IMR-90 (cell line): ENCODE measurements at regions not wholly inside any gene's neighbourhood (a gene's known extent, or its start where the extent isn't known, plus 50 kb on each side); places are given as distances from the start of the nearest gene placed in this dataset.
A peak's percentile ranks its signal among the peaks of the same experiment; 100 is the strongest.

Experiments used
- ATAC-seq: fragments of 200-7000 bp; cut with Tn5 transposase; 2 replicates; pipeline ENCODE4 v1.9.1; 2020; ENCODE audit warnings: low read depth, mild to moderate bottlenecking, moderate library complexity
- BruUV-seq: library from RNA; stranded (reverse); fragments of 400-500 nt; replicated peaks from 2 replicates; lab custom pipeline; 2021; lab: Mats Ljungman, UMichigan
- CTCF ChIA-PET: fragments of 300-600 bp; formaldehyde crosslinking; extraction: SDS; loops from one replicate; lab custom pipeline; 2021; ENCODE audit warnings: antibody characterized with exemption; lab: Yijun Ruan, JAX
- POLR2A ChIA-PET: fragments of 300-600 bp; sonication (Branson Sonifier 250); formaldehyde crosslinking; loops from one replicate; lab custom pipeline; 2022; ENCODE audit warnings: antibody characterized with exemption; ENCODE audit not compliant: unreplicated experiment; lab: Charles Lee
- DNase-seq: peaks from one replicate; pipeline ENCODE4 v3.0.0; 2013
- H2AFZ ChIP-seq: replicated peaks from 2 replicates; pipeline ENCODE3; 2013; ENCODE audit warnings: low read length, mild to moderate bottlenecking; ENCODE audit not compliant: poor library complexity
- H2AK5ac ChIP-seq: 2 replicates; pipeline ENCODE4 v1.6.1; 2013; ENCODE audit warnings: low read depth, low read length, inconsistent platforms
- H2AK9ac ChIP-seq: replicated peaks from 2 replicates; pipeline ENCODE3; 2013; ENCODE audit warnings: mild to moderate bottlenecking, low read depth, low read length, moderate library complexity; ENCODE audit not compliant: poor library complexity
- H2BK120ac ChIP-seq: 2 replicates; pipeline ENCODE4 v1.6.1; 2013; ENCODE audit warnings: low read depth, low read length, inconsistent platforms
- H2BK15ac ChIP-seq: 3 replicates; pipeline ENCODE4 v1.6.1; 2013; ENCODE audit warnings: low read depth, low read length, inconsistent platforms
- H2BK20ac ChIP-seq: 2 replicates; pipeline ENCODE4 v1.6.1; 2013; ENCODE audit warnings: low read depth, mild to moderate bottlenecking, inconsistent platforms, low read length, moderate library complexity
- H2BK5ac ChIP-seq: 2 replicates; pipeline ENCODE4 v1.6.1; 2013; ENCODE audit warnings: mild to moderate bottlenecking, low read depth, low read length, inconsistent platforms; ENCODE audit not compliant: poor library complexity, severe bottlenecking
- H3K14ac ChIP-seq: replicated peaks from 2 replicates; pipeline ENCODE4 v1.6.1; 2013; ENCODE audit warnings: low read depth, low read length, inconsistent platforms
- H3K18ac ChIP-seq: 2 replicates; pipeline ENCODE4 v1.6.1; 2013; ENCODE audit warnings: low read depth, low read length, control low read depth
- H3K23ac ChIP-seq: 2 replicates; pipeline ENCODE4 v1.6.1; 2013; ENCODE audit warnings: low read depth, low read length, inconsistent platforms
- H3K27ac ChIP-seq: 2 replicates; pipeline ENCODE4 v1.5.1; 2013; ENCODE audit warnings: mild to moderate bottlenecking, control low read depth, low read length; ENCODE audit not compliant: insufficient read depth
- H3K27me3 ChIP-seq: 2 replicates; pipeline ENCODE4 v1.6.1; 2013; ENCODE audit warnings: low read length; ENCODE audit not compliant: control insufficient read depth, insufficient read depth
- H3K36me3 ChIP-seq: 2 replicates; pipeline ENCODE4 v1.6.1; 2013; ENCODE audit warnings: low read length, mixed read lengths; ENCODE audit not compliant: control insufficient read depth, insufficient read depth
- H3K4ac ChIP-seq: 2 replicates; pipeline ENCODE4 v1.6.1; 2013; ENCODE audit warnings: low read depth, low read length, inconsistent platforms
- H3K4me1 ChIP-seq: 2 replicates; pipeline ENCODE4 v1.6.1; 2013; ENCODE audit warnings: low read length, mixed read lengths; ENCODE audit not compliant: control insufficient read depth, insufficient read depth
- H3K4me2 ChIP-seq: 2 replicates; pipeline ENCODE4 v1.6.1; 2013; ENCODE audit warnings: low read depth, mild to moderate bottlenecking, control low read depth, low read length, moderate library complexity
- H3K4me3 ChIP-seq: 2 replicates; pipeline ENCODE4 v1.5.1; 2013; ENCODE audit warnings: low read depth, mild to moderate bottlenecking, control low read depth, low read length, moderate library complexity; ENCODE audit not compliant: insufficient read depth
- H3K56ac ChIP-seq: 2 replicates; pipeline ENCODE4 v1.6.1; 2013; ENCODE audit warnings: low read length, inconsistent platforms; ENCODE audit not compliant: insufficient read depth; ENCODE audit errors: extremely low read depth
- H3K79me1 ChIP-seq, 2 experiments: 2 replicates each; pipeline ENCODE4 v1.6.1; 2013; ENCODE audit warnings: low read length in 2 of 2, inconsistent platforms in 1 of 2, low read depth in 1 of 2
- H3K9ac ChIP-seq: 2 replicates; pipeline ENCODE4 v1.6.1; 2013; ENCODE audit warnings: low read depth, low read length, control low read depth
- H3K9me1 ChIP-seq: 2 replicates; pipeline ENCODE4 v1.6.1; 2013; ENCODE audit warnings: low read length, inconsistent platforms; ENCODE audit not compliant: insufficient read depth
- H3K9me3 ChIP-seq: 2 replicates; pipeline ENCODE4 v1.6.1; 2013; ENCODE audit warnings: low read length; ENCODE audit not compliant: control insufficient read depth, insufficient read depth
- H4K20me1 ChIP-seq: 2 replicates; pipeline ENCODE4 v1.6.1; 2013; ENCODE audit warnings: low read length, inconsistent platforms; ENCODE audit not compliant: insufficient read depth
- H4K5ac ChIP-seq: 2 replicates; pipeline ENCODE4 v1.6.1; 2013; ENCODE audit warnings: mild to moderate bottlenecking, low read depth, low read length, control low read depth
- H4K8ac ChIP-seq, 2 experiments: 2 replicates each; pipeline ENCODE4 v1.6.1; 2013; ENCODE audit warnings: low read depth in 2 of 2, low read length in 2 of 2, control low read depth in 1 of 2, inconsistent platforms in 1 of 2
- H4K91ac ChIP-seq: 2 replicates; pipeline ENCODE4 v1.6.1; 2013; ENCODE audit warnings: low read depth, low read length, inconsistent platforms; ENCODE audit not compliant: insufficient read depth
- CHD1 ChIP-seq: IDR thresholded peaks from 2 replicates; pipeline ENCODE4 v1.6.1; 2012; ENCODE audit warnings: low read depth, low read length, improper control_type of control experiment
- FOS ChIP-seq: fragments of 150-350 bp; IDR thresholded peaks from 2 replicates; pipeline ENCODE4 v1.6.1; 2016; ENCODE audit warnings: low read depth, low read length
- MAFK ChIP-seq: IDR thresholded peaks from 2 replicates; pipeline ENCODE4 v1.6.1; 2012; ENCODE audit warnings: low read depth, low read length, improper control_type of control experiment
- WGBS, 2 experiments: methylation state at CpG; one replicate each; pipeline versions ENCODE4 v1.1.5 to v1.1.7; 2013; ENCODE audit warnings: missing lambda C conversion rate in 2 of 2; ENCODE audit not compliant: insufficient read length in 1 of 2; ENCODE audit errors: extremely low coverage in 2 of 2; 5-methylcytosine and 5-hydroxymethylcytosine counted together
- dilution Hi-C: fragments of 300-500 bp; cut with HindIII; formaldehyde crosslinking; loops from one replicate; pipeline ENCODE4 v1.14.3; 2018; ENCODE audit warnings: low sequenced_read_pairs; ENCODE audit not compliant: unreplicated experiment
- in situ Hi-C: fragments of 300-500 bp; cut with MboI; formaldehyde crosslinking; loops from 3 replicates; pipeline ENCODE4 v1.14.3; 2019; ENCODE audit warnings: low sequenced_read_pairs, inconsistent platforms, mixed read lengths
- intact Hi-C: fragments of 100-400 bp; cut with micrococcal nuclease; formaldehyde crosslinking; loops from 2 replicates; pipeline ENCODE4 v1.10.0; 2022
- TF ChIP-seq, protein P1 (sequence below): conservative IDR thresholded peaks from 2 replicates; pipeline ENCODE4 v1.5.1; 2012; ENCODE audit warnings: mild to moderate bottlenecking, low read depth, low read length, improper control_type of control experiment

DNA sequence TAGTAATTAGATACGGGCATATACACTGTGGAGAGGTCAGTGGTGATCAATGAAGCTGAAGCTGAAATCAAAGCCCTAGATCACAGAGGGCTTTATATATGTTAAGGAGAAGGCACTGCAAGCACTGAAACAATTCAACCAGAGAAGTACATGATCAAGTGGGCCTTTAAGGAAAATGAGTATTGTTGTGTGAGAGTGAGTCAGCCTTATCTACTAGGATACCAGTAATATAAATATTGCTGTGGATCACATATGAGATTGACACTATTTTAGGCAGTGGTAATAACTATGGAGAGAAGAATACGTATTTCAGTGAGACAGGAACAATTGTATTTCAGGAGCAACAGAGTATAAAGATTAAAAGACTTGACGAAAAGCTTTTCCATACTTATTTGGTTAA lies 1172.2 kb upstream of the GJE1 start:
- no peaks in the 10 kb centered on the region for H3K79me1 ChIP-seq
- ATAC-seq (no peak), DNase-seq (peak; percentile 70)
- H3K23ac ChIP-seq: no peak overlapping the region
- no peak overlapping the region for H2BK15ac ChIP-seq
- no peak overlapping the region for H3K9ac ChIP-seq
- TF ChIP-seq, protein P1, sequence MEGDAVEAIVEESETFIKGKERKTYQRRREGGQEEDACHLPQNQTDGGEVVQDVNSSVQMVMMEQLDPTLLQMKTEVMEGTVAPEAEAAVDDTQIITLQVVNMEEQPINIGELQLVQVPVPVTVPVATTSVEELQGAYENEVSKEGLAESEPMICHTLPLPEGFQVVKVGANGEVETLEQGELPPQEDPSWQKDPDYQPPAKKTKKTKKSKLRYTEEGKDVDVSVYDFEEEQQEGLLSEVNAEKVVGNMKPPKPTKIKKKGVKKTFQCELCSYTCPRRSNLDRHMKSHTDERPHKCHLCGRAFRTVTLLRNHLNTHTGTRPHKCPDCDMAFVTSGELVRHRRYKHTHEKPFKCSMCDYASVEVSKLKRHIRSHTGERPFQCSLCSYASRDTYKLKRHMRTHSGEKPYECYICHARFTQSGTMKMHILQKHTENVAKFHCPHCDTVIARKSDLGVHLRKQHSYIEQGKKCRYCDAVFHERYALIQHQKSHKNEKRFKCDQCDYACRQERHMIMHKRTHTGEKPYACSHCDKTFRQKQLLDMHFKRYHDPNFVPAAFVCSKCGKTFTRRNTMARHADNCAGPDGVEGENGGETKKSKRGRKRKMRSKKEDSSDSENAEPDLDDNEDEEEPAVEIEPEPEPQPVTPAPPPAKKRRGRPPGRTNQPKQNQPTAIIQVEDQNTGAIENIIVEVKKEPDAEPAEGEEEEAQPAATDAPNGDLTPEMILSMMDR: no peak
- TF ChIP-seq CHD1 (no peak), FOS (0 out of 2 replicates have a peak, but pooled peaks have one; percentile 29), MAFK (no peak)
- no peak overlapping the region for H4K8ac ChIP-seq
- peaks cover 1% of the 10 kb centered on the region; the same call in 1 of the 2 replicates for H3K4me1 ChIP-seq
- H2BK20ac ChIP-seq: peak overlapping the region; percentile 20; the same call in 1 of the 2 replicates
- no peak overlapping the region for H2BK120ac ChIP-seq
- no peak overlapping the region for H3K4ac ChIP-seq
- H4K91ac ChIP-seq: no peak overlapping the region
- ChIA-PET POLR2A (no interaction called here), CTCF (no interaction called here)
- no peak overlapping the region for H3K27ac ChIP-seq
- H3K56ac ChIP-seq: no peak overlapping the region
- H3K9me1 ChIP-seq: no peaks in the 10 kb centered on the region
- H3K18ac ChIP-seq: peak overlapping the region; percentile 64; the same call in 1 of the 2 replicates
- dilution Hi-C loops: no loop called here
- no peak overlapping the region for H4K5ac ChIP-seq
- 100% methylated on average over 1 of the region's 3 CpGs; no CpG with 5 or more reads in 1 of the 2 experiments for WGBS, 2 experiments
- no peak overlapping the region for H2AK5ac ChIP-seq
- no peak overlapping the region for H2AK9ac ChIP-seq
- H4K20me1 ChIP-seq: no peaks in the 10 kb centered on the region
- H3K27me3 ChIP-seq: no peaks in the 10 kb centered on the region
- H3K4me3 ChIP-seq: no peak overlapping the region
- H3K36me3 ChIP-seq: no peaks in the 10 kb centered on the region
- no peak overlapping the region for H2AFZ ChIP-seq
- no peak overlapping the region for H3K14ac ChIP-seq
- H3K4me2 ChIP-seq: no peak overlapping the region
- no TSS peak for BruUV-seq
- in situ Hi-C loops: no loop called here
- no peaks in the 10 kb centered on the region for H3K9me3 ChIP-seq
- no peak overlapping the region for H2BK5ac ChIP-seq
- intact Hi-C loops: no loop called here
